GM21723 (cell line): ENCODE measurements at regions not wholly inside any gene's neighbourhood (a gene's known extent, or its start where the extent isn't known, plus 50 kb on each side); places are given as distances from the start of the nearest gene placed in this dataset.

Experiments
- ATAC-seq: cut with Tn5 transposase; IDR thresholded peaks from one replicate; pipeline ENCODE4 v1.9.1; 2021; ENCODE audit warnings: mild to moderate bottlenecking, moderate library complexity; ENCODE audit not compliant: unreplicated experiment

GRCh38 chr11:128269466-128269865 lies 317.9 kb downstream of the ETS1 start:
- ATAC-seq, result no peak

GRCh38 chr11:128266893-128267292 lies 320.5 kb downstream of the ETS1 start:
- ATAC-seq, result no peak

GRCh38 chr11:128262463-128263345 lies 324.7 kb downstream of the ETS1 start:
- ATAC-seq, result no peak

- no peak for ATAC-seq
Measured at GRCh38 chr11:128261011-128261421, 326.3 kb downstream of the ETS1 start.

GRCh38 chr11:128260398-128260797 lies 327.0 kb downstream of the ETS1 start:
- ATAC-seq, result no peak

- ATAC-seq, result no peak
Measured at GRCh38 chr11:128259816-128260215, 327.5 kb downstream of the ETS1 start.

GRCh38 chr11:128254941-128255340 lies 332.4 kb downstream of the ETS1 start:
- ATAC-seq, result no peak

- no peak for ATAC-seq
Measured at GRCh38 chr11:128251140-128251539, 336.2 kb downstream of the ETS1 start.

- no peak for ATAC-seq
Measured at GRCh38 chr11:128250482-128250881, 336.9 kb downstream of the ETS1 start.

- ATAC-seq, result no peak
Measured at GRCh38 chr11:128246810-128247594, 340.4 kb downstream of the ETS1 start.

GRCh38 chr11:128246364-128246801 lies 341.0 kb downstream of the ETS1 start:
- ATAC-seq, result no peak

GRCh38 chr11:128244871-128245270 lies 342.5 kb downstream of the ETS1 start:
- ATAC-seq, result no peak

- ATAC-seq, result no peak
Measured at GRCh38 chr11:128242451-128242850, 344.9 kb downstream of the ETS1 start.

GRCh38 chr11:128240546-128240945 lies 346.8 kb downstream of the ETS1 start:
- ATAC-seq, result no peak

GRCh38 chr11:128239306-128239705 lies 348.1 kb downstream of the ETS1 start:
- ATAC-seq, result peak; percentile 5

- peak; percentile 65 for ATAC-seq
Measured at GRCh38 chr11:128238521-128239265, 348.7 kb downstream of the ETS1 start.

- no peak for ATAC-seq
Measured at GRCh38 chr11:128236506-128237498, 350.6 kb downstream of the ETS1 start.

- no peak for ATAC-seq
Measured at GRCh38 chr11:128235958-128236357, 351.4 kb downstream of the ETS1 start.

GRCh38 chr11:128235426-128235825 lies 351.9 kb downstream of the ETS1 start:
- no peak for ATAC-seq

GRCh38 chr11:128234143-128234542 lies 353.2 kb downstream of the ETS1 start:
- ATAC-seq, result no peak
